GM23338 (cell line): ENCODE measurements at regions not wholly inside any gene's neighbourhood (a gene's known extent, or its start where the extent isn't known, plus 50 kb on each side); places are given as distances from the start of the nearest gene placed in this dataset.

Source experiments
- CREB1 ChIP-seq: fragments of 250-450 bp; sonication (Bioruptor Pico); IDR thresholded peaks from 2 replicates; pipeline ENCODE4 v1.5.0; 2020; ENCODE audit warnings: low read depth, mild to moderate bottlenecking, moderate library complexity
- EZH2 ChIP-seq: fragments of 200-600 bp; sonication (generic); IDR thresholded peaks from one replicate; pipeline ENCODE4 v1.8.0; 2017; ENCODE audit warnings: antibody characterized with exemption, mild to moderate bottlenecking, low read depth; ENCODE audit not compliant: unreplicated experiment
- EZH2phosphoT487 ChIP-seq: fragments of 200-600 bp; sonication (generic); IDR thresholded peaks from one replicate; pipeline ENCODE4 v1.8.1; 2018; ENCODE audit warnings: antibody characterized with exemption; ENCODE audit not compliant: unreplicated experiment
- NANOG ChIP-seq: IDR thresholded peaks from 2 replicates; pipeline ENCODE4 v1.6.1; 2016; ENCODE audit warnings: antibody characterized with exemption, borderline replicate concordance
- POLR2AphosphoS5 ChIP-seq: IDR thresholded peaks from 2 replicates; pipeline ENCODE4 v1.6.1; 2016; ENCODE audit warnings: antibody characterized with exemption, low read depth
- STAT1 ChIP-seq: IDR thresholded peaks from one replicate; pipeline ENCODE4 v1.6.1; 2016; ENCODE audit warnings: antibody characterized with exemption; ENCODE audit not compliant: unreplicated experiment
- ZNF114 ChIP-seq: fragments of 250-450 bp; sonication (Bioruptor Pico); IDR thresholded peaks from 2 replicates; pipeline ENCODE4 v1.5.0; 2020; ENCODE audit warnings: mild to moderate bottlenecking, moderate library complexity
- ZNF331 ChIP-seq: fragments of 250-450 bp; sonication (Bioruptor Pico); IDR thresholded peaks from 2 replicates; pipeline ENCODE4 v1.5.0; 2020; ENCODE audit warnings: low read depth, mild to moderate bottlenecking, moderate library complexity
- TF ChIP-seq, protein P1 (sequence below): fragments of 250-450 bp; sonication (Bioruptor Pico); IDR thresholded peaks from 2 replicates; pipeline ENCODE4 v1.5.0; 2020; ENCODE audit warnings: mild to moderate bottlenecking, moderate library complexity
- TF ChIP-seq, protein P2 (sequence below): IDR thresholded peaks from one replicate; pipeline ENCODE4 v1.6.1; 2018; ENCODE audit warnings: antibody characterized with exemption; ENCODE audit not compliant: unreplicated experiment
- TF ChIP-seq, protein P3 (sequence below), 2 experiments: fragments of 200-600 bp in 1 of 2; sonication (generic) in 1 of 2; conservative IDR thresholded peaks; 2 replicates each; pipeline versions ENCODE4 v1.5.1 to v1.6.1; 2016 to 2017; ENCODE audit warnings: antibody characterized with exemption in 2 of 2, low read depth in 2 of 2, mild to moderate bottlenecking in 2 of 2, moderate library complexity in 1 of 2

DNA sequence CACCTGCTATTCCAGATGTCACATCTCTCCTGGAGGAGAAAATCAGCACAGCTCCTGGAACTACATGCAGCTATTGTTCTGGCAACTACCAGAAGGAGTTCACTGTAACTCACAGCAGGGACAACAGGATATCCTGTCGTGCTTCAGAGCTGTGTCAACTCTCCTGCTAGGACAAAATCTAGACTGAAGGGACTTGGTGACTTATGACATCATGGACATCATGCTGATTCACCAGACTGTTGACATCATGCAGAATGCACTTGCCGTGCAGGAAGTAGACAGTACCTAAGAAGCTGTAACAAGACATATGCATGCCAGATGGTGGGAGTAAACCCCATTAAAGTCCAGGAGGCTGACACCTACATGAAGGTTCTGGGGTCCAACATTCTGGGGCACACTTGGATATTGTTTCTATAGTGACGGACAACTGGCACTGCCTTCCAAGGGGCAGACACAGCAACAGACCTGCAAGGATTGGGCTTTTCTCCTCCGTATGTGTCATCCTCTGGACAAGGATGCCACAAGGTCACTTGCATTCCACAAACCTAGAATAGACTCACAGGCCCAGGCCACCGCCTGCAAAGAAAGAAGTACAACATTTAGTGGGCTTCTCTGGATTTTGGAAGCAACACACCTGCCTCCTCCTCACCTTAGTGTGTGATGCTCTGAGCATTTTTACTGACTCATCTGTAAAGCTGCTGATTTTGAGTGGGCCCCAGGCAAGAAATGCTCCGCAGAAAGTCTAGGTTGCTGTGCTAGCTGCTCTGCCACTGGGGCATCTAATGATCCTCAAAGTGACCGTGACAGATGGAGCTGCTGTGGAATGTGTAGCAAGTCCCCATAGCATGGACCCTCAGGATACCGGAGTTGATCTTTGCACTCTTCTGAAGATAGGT, 249.2 kb downstream of the MATN1 start (continued):
- TF ChIP-seq, protein P1, sequence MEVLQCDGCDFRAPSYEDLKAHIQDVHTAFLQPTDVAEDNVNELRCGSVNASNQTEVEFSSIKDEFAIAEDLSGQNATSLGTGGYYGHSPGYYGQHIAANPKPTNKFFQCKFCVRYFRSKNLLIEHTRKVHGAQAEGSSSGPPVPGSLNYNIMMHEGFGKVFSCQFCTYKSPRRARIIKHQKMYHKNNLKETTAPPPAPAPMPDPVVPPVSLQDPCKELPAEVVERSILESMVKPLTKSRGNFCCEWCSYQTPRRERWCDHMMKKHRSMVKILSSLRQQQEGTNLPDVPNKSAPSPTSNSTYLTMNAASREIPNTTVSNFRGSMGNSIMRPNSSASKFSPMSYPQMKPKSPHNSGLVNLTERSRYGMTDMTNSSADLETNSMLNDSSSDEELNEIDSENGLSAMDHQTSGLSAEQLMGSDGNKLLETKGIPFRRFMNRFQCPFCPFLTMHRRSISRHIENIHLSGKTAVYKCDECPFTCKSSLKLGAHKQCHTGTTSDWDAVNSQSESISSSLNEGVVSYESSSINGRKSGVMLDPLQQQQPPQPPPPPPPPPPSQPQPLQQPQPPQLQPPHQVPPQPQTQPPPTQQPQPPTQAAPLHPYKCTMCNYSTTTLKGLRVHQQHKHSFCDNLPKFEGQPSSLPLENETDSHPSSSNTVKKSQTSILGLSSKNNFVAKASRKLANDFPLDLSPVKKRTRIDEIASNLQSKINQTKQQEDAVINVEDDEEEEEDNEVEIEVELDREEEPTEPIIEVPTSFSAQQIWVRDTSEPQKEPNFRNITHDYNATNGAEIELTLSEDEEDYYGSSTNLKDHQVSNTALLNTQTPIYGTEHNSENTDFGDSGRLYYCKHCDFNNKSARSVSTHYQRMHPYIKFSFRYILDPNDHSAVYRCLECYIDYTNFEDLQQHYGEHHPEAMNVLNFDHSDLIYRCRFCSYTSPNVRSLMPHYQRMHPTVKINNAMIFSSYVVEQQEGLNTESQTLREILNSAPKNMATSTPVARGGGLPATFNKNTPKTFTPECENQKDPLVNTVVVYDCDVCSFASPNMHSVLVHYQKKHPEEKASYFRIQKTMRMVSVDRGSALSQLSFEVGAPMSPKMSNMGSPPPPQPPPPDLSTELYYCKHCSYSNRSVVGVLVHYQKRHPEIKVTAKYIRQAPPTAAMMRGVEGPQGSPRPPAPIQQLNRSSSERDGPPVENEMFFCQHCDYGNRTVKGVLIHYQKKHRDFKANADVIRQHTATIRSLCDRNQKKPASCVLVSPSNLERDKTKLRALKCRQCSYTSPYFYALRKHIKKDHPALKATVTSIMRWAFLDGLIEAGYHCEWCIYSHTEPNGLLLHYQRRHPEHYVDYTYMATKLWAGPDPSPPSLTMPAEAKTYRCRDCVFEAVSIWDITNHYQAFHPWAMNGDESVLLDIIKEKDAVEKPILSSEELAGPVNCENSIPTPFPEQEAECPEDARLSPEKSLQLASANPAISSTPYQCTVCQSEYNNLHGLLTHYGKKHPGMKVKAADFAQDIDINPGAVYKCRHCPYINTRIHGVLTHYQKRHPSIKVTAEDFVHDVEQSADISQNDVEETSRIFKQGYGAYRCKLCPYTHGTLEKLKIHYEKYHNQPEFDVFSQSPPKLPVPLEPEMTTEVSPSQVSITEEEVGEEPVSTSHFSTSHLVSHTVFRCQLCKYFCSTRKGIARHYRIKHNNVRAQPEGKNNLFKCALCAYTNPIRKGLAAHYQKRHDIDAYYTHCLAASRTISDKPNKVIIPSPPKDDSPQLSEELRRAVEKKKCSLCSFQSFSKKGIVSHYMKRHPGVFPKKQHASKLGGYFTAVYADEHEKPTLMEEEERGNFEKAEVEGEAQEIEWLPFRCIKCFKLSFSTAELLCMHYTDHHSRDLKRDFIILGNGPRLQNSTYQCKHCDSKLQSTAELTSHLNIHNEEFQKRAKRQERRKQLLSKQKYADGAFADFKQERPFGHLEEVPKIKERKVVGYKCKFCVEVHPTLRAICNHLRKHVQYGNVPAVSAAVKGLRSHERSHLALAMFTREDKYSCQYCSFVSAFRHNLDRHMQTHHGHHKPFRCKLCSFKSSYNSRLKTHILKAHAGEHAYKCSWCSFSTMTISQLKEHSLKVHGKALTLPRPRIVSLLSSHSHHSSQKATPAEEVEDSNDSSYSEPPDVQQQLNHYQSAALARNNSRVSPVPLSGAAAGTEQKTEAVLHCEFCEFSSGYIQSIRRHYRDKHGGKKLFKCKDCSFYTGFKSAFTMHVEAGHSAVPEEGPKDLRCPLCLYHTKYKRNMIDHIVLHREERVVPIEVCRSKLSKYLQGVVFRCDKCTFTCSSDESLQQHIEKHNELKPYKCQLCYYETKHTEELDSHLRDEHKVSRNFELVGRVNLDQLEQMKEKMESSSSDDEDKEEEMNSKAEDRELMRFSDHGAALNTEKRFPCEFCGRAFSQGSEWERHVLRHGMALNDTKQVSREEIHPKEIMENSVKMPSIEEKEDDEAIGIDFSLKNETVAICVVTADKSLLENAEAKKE (CRISPR knock-in tag) = no peak
- TF ChIP-seq, protein P2, sequence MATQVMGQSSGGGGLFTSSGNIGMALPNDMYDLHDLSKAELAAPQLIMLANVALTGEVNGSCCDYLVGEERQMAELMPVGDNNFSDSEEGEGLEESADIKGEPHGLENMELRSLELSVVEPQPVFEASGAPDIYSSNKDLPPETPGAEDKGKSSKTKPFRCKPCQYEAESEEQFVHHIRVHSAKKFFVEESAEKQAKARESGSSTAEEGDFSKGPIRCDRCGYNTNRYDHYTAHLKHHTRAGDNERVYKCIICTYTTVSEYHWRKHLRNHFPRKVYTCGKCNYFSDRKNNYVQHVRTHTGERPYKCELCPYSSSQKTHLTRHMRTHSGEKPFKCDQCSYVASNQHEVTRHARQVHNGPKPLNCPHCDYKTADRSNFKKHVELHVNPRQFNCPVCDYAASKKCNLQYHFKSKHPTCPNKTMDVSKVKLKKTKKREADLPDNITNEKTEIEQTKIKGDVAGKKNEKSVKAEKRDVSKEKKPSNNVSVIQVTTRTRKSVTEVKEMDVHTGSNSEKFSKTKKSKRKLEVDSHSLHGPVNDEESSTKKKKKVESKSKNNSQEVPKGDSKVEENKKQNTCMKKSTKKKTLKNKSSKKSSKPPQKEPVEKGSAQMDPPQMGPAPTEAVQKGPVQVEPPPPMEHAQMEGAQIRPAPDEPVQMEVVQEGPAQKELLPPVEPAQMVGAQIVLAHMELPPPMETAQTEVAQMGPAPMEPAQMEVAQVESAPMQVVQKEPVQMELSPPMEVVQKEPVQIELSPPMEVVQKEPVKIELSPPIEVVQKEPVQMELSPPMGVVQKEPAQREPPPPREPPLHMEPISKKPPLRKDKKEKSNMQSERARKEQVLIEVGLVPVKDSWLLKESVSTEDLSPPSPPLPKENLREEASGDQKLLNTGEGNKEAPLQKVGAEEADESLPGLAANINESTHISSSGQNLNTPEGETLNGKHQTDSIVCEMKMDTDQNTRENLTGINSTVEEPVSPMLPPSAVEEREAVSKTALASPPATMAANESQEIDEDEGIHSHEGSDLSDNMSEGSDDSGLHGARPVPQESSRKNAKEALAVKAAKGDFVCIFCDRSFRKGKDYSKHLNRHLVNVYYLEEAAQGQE = no peak
- TF ChIP-seq ZNF331 (CRISPR knock-in tag) = no peak
- TF ChIP-seq CREB1 = no peak
- TF ChIP-seq STAT1 = no peak
- TF ChIP-seq ZNF114 (CRISPR knock-in tag) = no peak
- TF ChIP-seq NANOG = no peak
- no peak for TF ChIP-seq EZH2phosphoT487
- no peak for TF ChIP-seq EZH2
- TF ChIP-seq POLR2AphosphoS5 = no peak
- TF ChIP-seq, protein P3, sequence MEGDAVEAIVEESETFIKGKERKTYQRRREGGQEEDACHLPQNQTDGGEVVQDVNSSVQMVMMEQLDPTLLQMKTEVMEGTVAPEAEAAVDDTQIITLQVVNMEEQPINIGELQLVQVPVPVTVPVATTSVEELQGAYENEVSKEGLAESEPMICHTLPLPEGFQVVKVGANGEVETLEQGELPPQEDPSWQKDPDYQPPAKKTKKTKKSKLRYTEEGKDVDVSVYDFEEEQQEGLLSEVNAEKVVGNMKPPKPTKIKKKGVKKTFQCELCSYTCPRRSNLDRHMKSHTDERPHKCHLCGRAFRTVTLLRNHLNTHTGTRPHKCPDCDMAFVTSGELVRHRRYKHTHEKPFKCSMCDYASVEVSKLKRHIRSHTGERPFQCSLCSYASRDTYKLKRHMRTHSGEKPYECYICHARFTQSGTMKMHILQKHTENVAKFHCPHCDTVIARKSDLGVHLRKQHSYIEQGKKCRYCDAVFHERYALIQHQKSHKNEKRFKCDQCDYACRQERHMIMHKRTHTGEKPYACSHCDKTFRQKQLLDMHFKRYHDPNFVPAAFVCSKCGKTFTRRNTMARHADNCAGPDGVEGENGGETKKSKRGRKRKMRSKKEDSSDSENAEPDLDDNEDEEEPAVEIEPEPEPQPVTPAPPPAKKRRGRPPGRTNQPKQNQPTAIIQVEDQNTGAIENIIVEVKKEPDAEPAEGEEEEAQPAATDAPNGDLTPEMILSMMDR (conservative IDR thresholded peaks at IDR 0.05; ENCODE audit: low read depth in 2 of 2) = no peak
